ENCODE measurements at regions not wholly inside any gene's neighbourhood (a gene's known extent, or its start where the extent isn't known, plus 50 kb on each side); places are given as distances from the start of the nearest gene placed in this dataset.

DNA sequence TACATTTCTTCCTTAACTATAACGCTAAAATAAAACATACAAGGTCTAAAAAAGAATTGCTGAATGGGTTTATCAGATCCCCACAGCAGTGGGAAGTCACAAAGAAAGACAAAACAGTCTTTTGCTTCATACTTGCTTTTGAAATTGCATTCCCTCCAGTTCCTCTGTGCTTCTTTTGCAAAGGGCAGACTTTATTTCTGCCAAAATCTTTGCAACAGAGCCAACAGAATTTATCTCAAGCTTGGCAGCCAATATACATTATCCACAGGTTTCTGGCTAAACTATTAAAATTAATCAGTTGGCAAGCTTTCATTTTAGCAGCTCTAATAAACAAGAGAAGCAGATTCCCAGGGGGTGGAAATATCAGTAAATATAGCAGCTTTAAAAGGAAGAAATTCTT, 378.9 kb upstream of the CA10 start:
- H3K27ac ChIP-seq (ENCODE audit: low read length): peak overlapping the region; percentile 25
- peak; percentile 78 for DNase-seq

DNA sequence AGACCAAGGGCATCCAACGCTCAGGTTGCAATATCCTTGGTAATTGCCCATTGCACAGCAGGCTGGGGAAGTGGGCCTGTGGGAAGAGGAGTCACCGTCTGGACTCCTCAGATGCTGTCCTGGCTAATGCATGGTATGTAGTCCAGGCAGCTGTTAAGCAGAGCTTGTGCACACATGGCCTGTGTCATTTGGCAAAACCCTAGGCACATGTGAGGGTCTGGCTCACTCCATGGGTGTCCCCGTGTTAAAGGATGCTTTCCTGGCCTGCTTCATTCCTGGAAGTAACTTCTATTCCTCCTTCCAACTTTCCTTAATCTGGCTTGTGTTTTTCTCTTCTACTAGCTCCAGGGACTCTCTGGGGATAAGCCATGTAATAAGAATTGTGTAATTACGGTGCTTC, 378.0 kb upstream of the CA10 start:
- Histone ChIP-seq H3K36me3 (ENCODE audit: control insufficient read depth, insufficient read depth, low read length) (no peaks in the 10 kb centered on the region), H3K4me3 (ENCODE audit: low read length) (no peak overlapping the region), H3K9me3 (replicated peaks; ENCODE audit: control insufficient read depth, low read depth, low read length) (no peaks in the 10 kb centered on the region), H3K4me1 (ENCODE audit: control insufficient read depth, insufficient read depth, low read length) (peaks cover 4% of the 10 kb centered on the region), H3K27me3 (ENCODE audit: control insufficient read depth, insufficient read depth, low read length) (no peaks in the 10 kb centered on the region), H3K27ac (ENCODE audit: low read length) (no peak overlapping the region)
- WGBS (ENCODE audit: insufficient coverage): 38% methylated on average over 2 of the region's 4 CpGs
- DNase-seq: peak; percentile 95

More for the DNA sequence above, 378.9 kb upstream of the CA10 start:
- Histone ChIP-seq H3K4me1 (ENCODE audit: control insufficient read depth, insufficient read depth, low read length) (peaks cover 4% of the 10 kb centered on the region), H3K9me3 (replicated peaks; ENCODE audit: control insufficient read depth, low read depth, low read length) (no peaks in the 10 kb centered on the region), H3K36me3 (ENCODE audit: control insufficient read depth, insufficient read depth, low read length) (no peaks in the 10 kb centered on the region), H3K4me3 (ENCODE audit: low read length) (no peak overlapping the region), H3K27me3 (ENCODE audit: control insufficient read depth, insufficient read depth, low read length) (no peaks in the 10 kb centered on the region)
- no CpG with 5 or more reads among the region's 1 CpG for WGBS (ENCODE audit: insufficient coverage)

DNA sequence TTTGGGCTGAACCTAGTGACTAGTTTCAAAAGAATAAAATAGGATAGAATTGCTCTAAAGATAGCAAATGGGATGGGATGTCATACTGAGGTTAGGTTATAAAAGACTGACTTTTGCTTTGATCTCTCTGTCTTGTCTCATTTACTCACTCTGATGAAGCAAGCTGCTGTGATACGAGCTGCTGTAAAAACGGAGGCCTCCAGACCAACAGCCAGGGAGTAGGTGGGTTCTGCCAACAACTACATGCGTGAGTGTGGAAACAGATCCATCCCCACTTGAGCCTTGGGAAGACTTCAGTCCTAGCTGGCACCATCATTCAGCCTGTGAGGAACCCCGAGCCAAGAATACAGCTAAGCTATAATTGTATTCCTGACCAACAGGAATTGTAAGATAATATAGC, 373.9 kb upstream of the CA10 start:
- Histone ChIP-seq H3K27me3 (ENCODE audit: control insufficient read depth, insufficient read depth, low read length) (no peaks in the 10 kb centered on the region), H3K9me3 (replicated peaks; ENCODE audit: control insufficient read depth, low read depth, low read length) (no peaks in the 10 kb centered on the region), H3K27ac (ENCODE audit: low read length) (no peak overlapping the region), H3K4me1 (ENCODE audit: control insufficient read depth, insufficient read depth, low read length) (peaks cover 4% of the 10 kb centered on the region), H3K4me3 (ENCODE audit: low read length) (no peak overlapping the region), H3K36me3 (ENCODE audit: control insufficient read depth, insufficient read depth, low read length) (no peaks in the 10 kb centered on the region)
- 20% methylated on average over 1 of the region's 4 CpGs for WGBS (ENCODE audit: insufficient coverage)
- peak; percentile 1 for DNase-seq

DNA sequence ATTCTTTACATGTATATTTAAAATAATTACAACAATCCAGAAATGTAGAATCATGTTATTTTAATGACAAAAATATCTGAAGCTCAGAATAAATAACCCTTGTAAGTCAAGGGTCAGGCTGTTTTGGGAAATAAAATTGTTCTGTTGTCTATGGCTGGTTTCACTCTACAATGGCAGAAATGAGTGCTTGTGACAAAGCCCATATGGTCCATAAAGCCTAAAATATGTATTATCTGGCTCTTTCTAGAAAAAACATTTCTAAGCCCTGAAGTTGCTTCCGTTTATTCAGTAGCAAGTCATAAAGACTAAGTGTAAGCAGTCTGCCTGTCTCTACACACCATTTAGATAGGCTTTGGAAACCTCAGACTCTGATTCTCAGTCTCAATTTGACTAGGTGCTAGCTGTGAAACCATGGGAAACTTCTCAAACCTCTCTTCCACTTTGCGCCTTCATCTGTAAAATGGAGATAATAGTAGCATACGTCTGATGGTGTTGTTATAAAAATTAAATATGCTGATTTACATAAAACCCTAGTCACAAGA, 365.7 kb upstream of the CA10 start:
- Histone ChIP-seq H3K27ac (ENCODE audit: low read length) (no peak overlapping the region), H3K36me3 (ENCODE audit: control insufficient read depth, insufficient read depth, low read length) (no peaks in the 10 kb centered on the region), H3K27me3 (ENCODE audit: control insufficient read depth, insufficient read depth, low read length) (no peaks in the 10 kb centered on the region), H3K4me1 (ENCODE audit: control insufficient read depth, insufficient read depth, low read length) (no peaks in the 10 kb centered on the region), H3K9me3 (replicated peaks; ENCODE audit: control insufficient read depth, low read depth, low read length) (no peaks in the 10 kb centered on the region), H3K4me3 (ENCODE audit: low read length) (no peak overlapping the region)
- no peak for DNase-seq
- WGBS (ENCODE audit: insufficient coverage): no CpG with 5 or more reads among the region's 3 CpGs

DNA sequence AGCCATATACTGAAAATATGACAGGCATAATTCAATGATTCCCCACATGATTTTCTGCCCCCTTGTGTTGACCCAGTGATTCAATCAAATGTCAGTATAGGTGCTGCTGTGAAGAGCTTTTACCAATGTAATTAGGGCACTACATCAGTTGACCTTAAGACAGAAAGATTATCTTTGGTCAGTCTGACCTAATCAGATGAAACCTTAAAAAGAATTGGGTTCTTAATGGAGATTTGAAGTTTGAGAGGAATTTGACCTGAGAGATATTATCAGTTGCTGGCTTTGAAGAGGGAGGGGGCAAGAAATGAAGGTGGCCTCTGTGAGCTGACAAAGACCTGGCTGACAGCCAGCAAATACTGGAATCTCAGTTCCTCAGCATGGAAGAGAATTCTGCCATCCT, 358.7 kb upstream of the CA10 start:
- H3K27ac ChIP-seq (ENCODE audit: low read length): no peak overlapping the region
- no peaks in the 10 kb centered on the region for H3K36me3 ChIP-seq (ENCODE audit: control insufficient read depth, insufficient read depth, low read length)
- H3K4me3 ChIP-seq (ENCODE audit: low read length): no peak overlapping the region
- no peaks in the 10 kb centered on the region for H3K27me3 ChIP-seq (ENCODE audit: control insufficient read depth, insufficient read depth, low read length)
- H3K9me3 ChIP-seq (replicated peaks; ENCODE audit: control insufficient read depth, low read depth, low read length): no peaks in the 10 kb centered on the region
- no peaks in the 10 kb centered on the region for H3K4me1 ChIP-seq (ENCODE audit: control insufficient read depth, insufficient read depth, low read length)
- no peak for DNase-seq

DNA sequence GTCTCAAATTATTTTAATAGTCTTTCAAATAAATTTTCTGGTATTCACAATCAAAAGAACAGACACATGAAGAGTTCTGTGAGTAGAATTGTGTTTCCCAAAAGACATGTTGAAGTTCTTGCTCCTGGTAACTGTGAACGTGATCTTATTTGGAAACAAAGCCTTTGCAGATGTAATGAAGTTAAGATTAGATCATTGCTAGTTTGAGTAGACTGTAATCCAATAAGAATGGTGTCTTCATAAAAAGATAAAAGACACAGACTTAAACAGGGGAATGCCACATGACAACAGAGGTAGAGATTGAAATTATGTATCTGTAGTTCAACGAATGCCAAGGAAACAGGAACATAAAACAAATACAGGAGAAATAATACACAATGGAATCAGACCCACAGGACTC, 357.4 kb upstream of the CA10 start:
- Histone ChIP-seq H3K4me3 (ENCODE audit: low read length) (no peak overlapping the region), H3K36me3 (ENCODE audit: control insufficient read depth, insufficient read depth, low read length) (no peaks in the 10 kb centered on the region), H3K27ac (ENCODE audit: low read length) (no peak overlapping the region), H3K4me1 (ENCODE audit: control insufficient read depth, insufficient read depth, low read length) (no peaks in the 10 kb centered on the region), H3K9me3 (replicated peaks; ENCODE audit: control insufficient read depth, low read depth, low read length) (no peaks in the 10 kb centered on the region), H3K27me3 (ENCODE audit: control insufficient read depth, insufficient read depth, low read length) (no peaks in the 10 kb centered on the region)
- WGBS (ENCODE audit: insufficient coverage): no CpG with 5 or more reads among the region's 2 CpGs
- no peak for DNase-seq

DNA sequence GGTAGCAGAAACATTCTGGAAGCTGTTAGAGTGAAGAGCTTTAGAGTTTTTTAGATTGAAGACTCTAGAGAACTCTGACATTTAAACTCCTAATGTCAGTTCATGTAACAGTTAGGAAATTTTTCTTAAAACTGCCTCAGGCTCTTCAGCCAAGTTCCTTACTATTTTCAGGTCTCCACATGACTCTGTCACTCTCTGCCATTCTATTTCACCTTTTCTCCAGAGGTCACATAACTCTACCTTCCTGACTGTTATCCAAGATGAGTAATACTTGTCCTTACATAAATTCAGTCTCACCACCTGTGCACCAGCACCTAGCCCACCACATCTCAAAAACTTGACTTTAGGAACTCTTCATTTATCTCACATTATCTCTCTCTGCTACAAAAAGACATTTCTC, 347.1 kb upstream of the CA10 start:
- Histone ChIP-seq H3K4me1 (ENCODE audit: control insufficient read depth, insufficient read depth, low read length) (no peaks in the 10 kb centered on the region), H3K9me3 (replicated peaks; ENCODE audit: control insufficient read depth, low read depth, low read length) (no peaks in the 10 kb centered on the region), H3K27ac (ENCODE audit: low read length) (no peak overlapping the region), H3K27me3 (ENCODE audit: control insufficient read depth, insufficient read depth, low read length) (no peaks in the 10 kb centered on the region), H3K36me3 (ENCODE audit: control insufficient read depth, insufficient read depth, low read length) (no peaks in the 10 kb centered on the region), H3K4me3 (ENCODE audit: low read length) (no peak overlapping the region)
- DNase-seq: no peak

DNA sequence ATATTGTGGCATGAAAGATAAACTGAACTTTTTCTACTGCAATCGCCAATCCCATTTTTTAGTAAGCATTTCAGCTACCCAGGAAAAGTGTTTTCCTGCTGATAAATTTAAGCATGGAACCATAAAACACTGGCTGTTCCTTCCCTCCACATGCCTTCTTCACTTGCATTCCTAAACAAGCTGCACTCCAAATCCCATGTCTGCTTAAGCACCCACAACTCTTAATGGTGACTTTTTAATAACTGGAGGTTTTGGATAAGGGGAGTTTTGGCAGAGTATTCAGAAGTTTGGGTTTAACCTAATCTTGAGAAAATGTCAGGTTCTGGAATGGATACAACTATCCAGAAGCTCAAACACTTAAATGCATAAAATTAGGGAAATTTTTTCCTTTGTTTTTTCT, 345.6 kb upstream of the CA10 start:
- Histone ChIP-seq H3K4me1 (ENCODE audit: control insufficient read depth, insufficient read depth, low read length) (no peaks in the 10 kb centered on the region), H3K4me3 (ENCODE audit: low read length) (no peak overlapping the region), H3K9me3 (replicated peaks; ENCODE audit: control insufficient read depth, low read depth, low read length) (no peaks in the 10 kb centered on the region), H3K27me3 (ENCODE audit: control insufficient read depth, insufficient read depth, low read length) (no peaks in the 10 kb centered on the region), H3K27ac (ENCODE audit: low read length) (no peak overlapping the region), H3K36me3 (ENCODE audit: control insufficient read depth, insufficient read depth, low read length) (no peaks in the 10 kb centered on the region)
- whole genome bisulfite sequencing (ENCODE audit: insufficient coverage): 86% methylated on average over 1 of the region's 1 CpG
- DNase-seq: no peak

DNA sequence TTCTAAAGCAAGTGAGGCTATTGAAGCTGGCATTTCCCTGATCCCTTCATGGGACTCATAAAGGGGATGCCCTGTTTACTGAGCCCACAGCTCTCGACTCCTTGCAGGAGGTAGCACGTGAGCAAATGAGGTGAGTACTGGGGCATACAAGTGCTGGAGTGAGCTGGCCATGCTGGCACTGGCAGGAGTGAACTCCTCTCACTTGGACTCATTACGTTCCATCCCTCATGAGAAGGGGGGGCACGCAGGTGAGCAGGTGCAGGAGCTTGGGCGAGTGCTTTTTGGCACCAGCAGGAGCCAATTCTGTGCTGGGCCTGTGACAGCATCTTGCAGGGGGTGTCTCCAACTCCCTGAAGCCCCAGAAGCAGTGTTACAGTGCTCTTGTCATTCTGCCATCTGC, 337.1 kb upstream of the CA10 start:
- DNase-seq: no peak
- Histone ChIP-seq H3K27ac (ENCODE audit: low read length) (no peak overlapping the region), H3K9me3 (replicated peaks; ENCODE audit: control insufficient read depth, low read depth, low read length) (no peaks in the 10 kb centered on the region), H3K4me3 (ENCODE audit: low read length) (no peak overlapping the region), H3K4me1 (ENCODE audit: control insufficient read depth, insufficient read depth, low read length) (no peaks in the 10 kb centered on the region), H3K27me3 (ENCODE audit: control insufficient read depth, insufficient read depth, low read length) (no peaks in the 10 kb centered on the region), H3K36me3 (ENCODE audit: control insufficient read depth, insufficient read depth, low read length) (no peaks in the 10 kb centered on the region)
- 80% methylated on average over 5 of the region's 5 CpGs for WGBS (ENCODE audit: insufficient coverage)

DNA sequence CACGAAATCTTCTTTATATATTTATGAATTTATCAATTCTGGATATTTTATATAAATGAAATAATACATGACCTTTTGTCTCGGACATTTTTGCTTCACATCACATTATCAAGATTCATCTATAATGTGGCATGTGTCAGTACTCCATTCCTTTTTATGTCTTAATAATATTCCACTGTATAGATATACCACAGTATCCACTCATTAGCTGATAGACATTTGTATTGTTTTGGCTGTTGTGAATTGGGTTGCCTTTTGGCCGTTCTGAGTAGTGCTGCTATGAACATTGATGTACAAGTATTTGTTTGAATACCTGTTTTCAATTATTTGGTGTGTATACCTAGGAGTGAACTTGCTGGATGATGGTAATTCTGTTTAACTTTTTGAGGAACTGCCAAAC, 323.8 kb upstream of the CA10 start:
- Histone ChIP-seq H3K27me3 (ENCODE audit: control insufficient read depth, insufficient read depth, low read length) (no peaks in the 10 kb centered on the region), H3K4me1 (ENCODE audit: control insufficient read depth, insufficient read depth, low read length) (no peaks in the 10 kb centered on the region), H3K4me3 (ENCODE audit: low read length) (no peak overlapping the region), H3K27ac (ENCODE audit: low read length) (no peak overlapping the region), H3K36me3 (ENCODE audit: control insufficient read depth, insufficient read depth, low read length) (no peaks in the 10 kb centered on the region), H3K9me3 (replicated peaks; ENCODE audit: control insufficient read depth, low read depth, low read length) (no peaks in the 10 kb centered on the region)
- DNase-seq: no peak
- no CpG with 5 or more reads among the region's 3 CpGs for WGBS (ENCODE audit: insufficient coverage)

Data from muscle of leg (tissue), 3 donors.